Omental fat pad (tissue), 3 donors: ENCODE measurements at regions not wholly inside any gene's neighbourhood (a gene's known extent, or its start where the extent isn't known, plus 50 kb on each side); places are given as distances from the start of the nearest gene placed in this dataset.

Experiments
- ATAC-seq: fragments of 150-250 bp; one replicate; pipeline ENCODE4 v1.9.1; 2016; ENCODE audit warnings: mild to moderate bottlenecking, moderate library complexity; ENCODE audit not compliant: low FRiP score
- DNase-seq: peaks from one replicate; pipeline ENCODE4 v3.0.0-alpha.2; 2019; ENCODE audit warnings: low spot score
- CTCF ChIP-seq, 3 donors: fragments of 450-650 bp; IDR thresholded peaks; one replicate each; pipeline ENCODE4 v1.5.1; 2016 to 2017; ENCODE audit warnings: antibody characterized with exemption in 3 of 3, mild to moderate bottlenecking in 3 of 3, moderate library complexity in 2 of 3

- TF ChIP-seq CTCF (IDR thresholded peaks at IDR 0.05): no peak
- ATAC-seq: no peak
- no peak for DNase-seq
Observed at GRCh38 chr11:115581871-115582639, 77.8 kb upstream of the CADM1 start.

- TF ChIP-seq CTCF (IDR thresholded peaks at IDR 0.05): no peak
- no peak for DNase-seq
- no peak for ATAC-seq
Observed at GRCh38 chr11:115580927-115581680, 76.9 kb upstream of the CADM1 start.

- ATAC-seq (no peak), DNase-seq (no peak)
- TF ChIP-seq CTCF (IDR thresholded peaks at IDR 0.05): no peak
Observed at GRCh38 chr11:115580416-115580815, 76.2 kb upstream of the CADM1 start.

GRCh38 chr11:115579181-115579825 is 75.1 kb upstream of the CADM1 start:
- TF ChIP-seq CTCF (IDR thresholded peaks at IDR 0.05): no peak
- DNase-seq (no peak), ATAC-seq (no peak)

- ATAC-seq: no peak
- TF ChIP-seq CTCF (IDR thresholded peaks at IDR 0.05): no peak
- no peak for DNase-seq
Observed at GRCh38 chr11:115578275-115578674, 74.1 kb upstream of the CADM1 start.

GRCh38 chr11:115577701-115578100 is 73.5 kb upstream of the CADM1 start:
- TF ChIP-seq CTCF (IDR thresholded peaks at IDR 0.05): no peak
- no peak for ATAC-seq
- no peak for DNase-seq
